ENCODE measurements at regions not wholly inside any gene's neighbourhood (a gene's known extent, or its start where the extent isn't known, plus 50 kb on each side); places are given as distances from the start of the nearest gene placed in this dataset.
"Not testable (repeated sequence)": the region's sequence is repeated elsewhere in the genome, so short reads cannot be mapped to it uniquely, and the experiment has no call there.

DNA sequence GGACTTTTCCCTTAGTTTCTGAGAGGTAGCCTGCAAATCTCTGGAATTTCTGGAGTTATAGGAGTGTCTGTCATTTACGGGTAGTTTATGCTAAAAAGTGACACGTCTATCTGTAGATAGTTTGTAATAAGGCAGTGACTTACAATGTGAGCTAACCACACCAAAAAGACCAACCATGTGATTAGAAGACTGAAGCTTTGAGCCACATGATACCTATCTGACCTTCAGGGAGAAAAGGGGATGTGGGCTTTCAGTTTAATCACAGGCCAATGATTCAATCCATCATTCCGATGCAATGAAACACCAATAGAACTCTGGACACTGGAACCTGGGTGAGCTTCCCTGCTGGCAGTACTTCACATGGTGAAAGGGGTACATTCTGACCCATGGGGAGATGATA, 254.6 kb upstream of the GK2 start:
- ChIA-PET POLR2A (no interaction called here), CTCF (no interaction called here)
- DNase-seq (no peak), ATAC-seq (replicated peaks in 1 of 4) (no peak)
- H3K9me3 Mint-ChIP-seq, result peaks cover 3 to 18% (median 11%) of the 10 kb centered on the region in 3 donors
- WGBS (ENCODE audit: insufficient coverage), result no CpG with 5 or more reads among the region's 3 CpGs
- no peaks in the 10 kb centered on the region for H3K36me3 ChIP-seq (ENCODE audit: control insufficient read depth in 2 of 2, extremely low read depth in 1 of 2, insufficient read depth in 1 of 2, low read length in 1 of 2)
- no peak overlapping the region for H3K4me3 Mint-ChIP-seq
- no peaks in the 10 kb centered on the region for H3K27me3 ChIP-seq (replicated peaks in 1 of 2; ENCODE audit: control insufficient read depth in 2 of 2, extremely low read depth in 1 of 2, insufficient read depth in 2 of 2, low read length in 1 of 2)
- no peaks in the 10 kb centered on the region for H3K4me1 ChIP-seq (ENCODE audit: control insufficient read depth in 1 of 2, extremely low read depth in 1 of 2, insufficient read depth in 2 of 2, low read length in 2 of 2)
- no peak overlapping the region for H3K27ac ChIP-seq (ENCODE audit: low read length)
- H3K9me3 ChIP-seq, result no peaks in the 10 kb centered on the region
- no peaks in the 10 kb centered on the region for H3K4me1 Mint-ChIP-seq
- H3K27me3 Mint-ChIP-seq, result no peaks in the 10 kb centered on the region
- H3K27ac Mint-ChIP-seq, result no peak overlapping the region
- no peaks in the 10 kb centered on the region for H3K36me3 Mint-ChIP-seq
- H3K4me3 ChIP-seq (ENCODE audit: control insufficient read depth in 1 of 2, extremely low read depth in 1 of 2, low read length in 1 of 2), result no peak overlapping the region

DNA sequence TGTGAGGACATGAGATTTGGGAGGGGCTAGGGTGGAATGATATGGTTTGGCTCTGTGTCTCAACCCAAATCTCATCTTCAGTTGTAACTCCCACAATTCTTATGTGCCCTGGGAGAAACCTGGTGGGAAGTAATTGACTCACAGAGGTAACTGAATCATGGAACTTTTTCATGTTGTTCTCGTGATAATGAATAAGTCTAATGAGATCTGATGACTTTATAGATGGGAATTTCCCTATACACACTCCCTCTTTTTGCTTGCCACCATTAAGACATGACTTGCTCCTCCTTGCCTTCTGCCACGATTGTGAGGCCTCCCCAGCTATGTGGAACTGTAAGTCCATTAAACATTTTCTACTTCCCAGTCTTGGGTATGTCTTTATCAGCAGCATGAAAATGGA, 253.2 kb upstream of the GK2 start:
- DNase-seq (no peak), ATAC-seq (replicated peaks in 1 of 4) (no peak)
- Histone ChIP-seq H3K9me3 (no peaks in the 10 kb centered on the region), H3K27me3 (replicated peaks in 1 of 2; ENCODE audit: control insufficient read depth in 2 of 2, extremely low read depth in 1 of 2, insufficient read depth in 2 of 2, low read length in 1 of 2) (no peaks in the 10 kb centered on the region), H3K36me3 (ENCODE audit: control insufficient read depth in 2 of 2, extremely low read depth in 1 of 2, insufficient read depth in 1 of 2, low read length in 1 of 2) (no peaks in the 10 kb centered on the region), H3K4me3 (ENCODE audit: control insufficient read depth in 1 of 2, extremely low read depth in 1 of 2, low read length in 1 of 2) (no peak overlapping the region), H3K27ac (ENCODE audit: low read length) (no peak overlapping the region), H3K4me1 (ENCODE audit: control insufficient read depth in 1 of 2, extremely low read depth in 1 of 2, insufficient read depth in 2 of 2, low read length in 2 of 2) (no peaks in the 10 kb centered on the region)
- POLR2A ChIA-PET, result no interaction called here
- Mint-ChIP-seq H3K27me3 (no peaks in the 10 kb centered on the region), H3K9me3 (peaks cover 3 to 23% (median 11%) of the 10 kb centered on the region in 3 donors), H3K4me1 (no peaks in the 10 kb centered on the region), H3K36me3 (no peaks in the 10 kb centered on the region), H3K4me3 (no peak overlapping the region), H3K27ac (no peak overlapping the region)
- CTCF ChIA-PET, result no interaction called here
- WGBS (ENCODE audit: insufficient coverage), result no CpG with 5 or more reads among the region's 2 CpGs

DNA sequence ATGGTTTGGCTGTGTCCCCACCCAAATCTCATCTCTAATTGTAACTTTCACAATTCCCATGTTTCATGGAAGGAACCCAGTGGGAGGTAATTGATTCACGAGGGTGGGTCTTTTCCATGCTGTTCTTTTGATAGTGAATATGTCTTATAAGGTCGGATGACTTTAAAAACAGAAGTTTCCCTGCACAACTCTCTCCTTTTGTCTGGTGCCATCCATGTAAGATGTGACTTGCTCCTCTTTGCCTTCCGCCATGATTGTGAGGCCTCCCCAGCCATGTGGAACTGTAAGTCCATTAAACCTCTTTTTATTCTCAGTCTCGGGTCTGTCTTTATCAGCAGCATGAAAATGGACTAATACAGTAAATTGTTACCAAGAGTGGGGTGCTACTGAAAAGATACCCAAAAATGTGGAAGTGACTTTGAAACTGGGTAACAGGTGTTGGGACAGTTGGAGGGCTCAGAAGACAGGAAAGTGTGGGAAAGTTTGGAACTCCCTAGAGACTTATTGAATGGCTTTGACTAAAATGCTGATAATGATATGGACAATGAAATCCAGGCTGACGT, 251.4 kb upstream of the GK2 start:
- POLR2A ChIA-PET, H3K4me1 Mint-ChIP-seq: not testable (repeated sequence)

DNA sequence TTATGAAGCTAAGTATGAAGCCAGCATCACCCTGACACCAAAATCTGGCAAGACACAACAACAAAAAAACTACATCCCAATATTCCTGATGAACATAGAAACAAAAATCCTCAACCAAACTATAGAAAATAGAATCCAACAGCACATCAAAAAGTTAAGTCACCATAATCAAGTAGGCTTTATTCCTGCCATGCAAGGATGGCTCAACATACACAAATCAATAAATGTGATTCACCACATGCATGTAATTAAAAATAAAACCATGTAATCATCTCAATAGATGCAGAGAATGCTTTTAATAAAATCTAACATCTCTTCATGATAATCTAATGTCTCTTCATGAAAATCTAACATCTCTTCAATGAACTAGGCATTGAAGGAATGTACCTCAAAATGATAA, 249.4 kb upstream of the GK2 start:
- Mint-ChIP-seq H3K4me3 (no peak overlapping the region), H3K36me3 (no peaks in the 10 kb centered on the region), H3K9me3 (peaks cover 3 to 23% (median 11%) of the 10 kb centered on the region in 3 donors), H3K4me1 (no peaks in the 10 kb centered on the region), H3K27ac (no peak overlapping the region), H3K27me3 (no peaks in the 10 kb centered on the region)
- no peak for ATAC-seq (replicated peaks in 1 of 4)
- H3K4me1 ChIP-seq (ENCODE audit: control insufficient read depth in 1 of 2, extremely low read depth in 1 of 2, insufficient read depth in 2 of 2, low read length in 2 of 2), result no peaks in the 10 kb centered on the region
- no peaks in the 10 kb centered on the region for H3K9me3 ChIP-seq
- H3K27me3 ChIP-seq (replicated peaks in 1 of 2; ENCODE audit: control insufficient read depth in 2 of 2, extremely low read depth in 1 of 2, insufficient read depth in 2 of 2, low read length in 1 of 2), result no peaks in the 10 kb centered on the region
- no peak overlapping the region for H3K27ac ChIP-seq (ENCODE audit: low read length)
- no peak overlapping the region for H3K4me3 ChIP-seq (ENCODE audit: control insufficient read depth in 1 of 2, extremely low read depth in 1 of 2, low read length in 1 of 2)
- H3K36me3 ChIP-seq (ENCODE audit: control insufficient read depth in 2 of 2, extremely low read depth in 1 of 2, insufficient read depth in 1 of 2, low read length in 1 of 2), result no peaks in the 10 kb centered on the region
- CTCF ChIA-PET, result no interaction called here
- POLR2A ChIA-PET, result no interaction called here
- no peak for DNase-seq

More for the DNA sequence above, 251.4 kb upstream of the GK2 start:
- H3K27ac ChIP-seq (ENCODE audit: low read length); H3K36me3 Mint-ChIP-seq; H3K4me3 ChIP-seq (ENCODE audit: control insufficient read depth in 1 of 2, extremely low read depth in 1 of 2, low read length in 1 of 2); CTCF ChIA-PET; H3K36me3 ChIP-seq (ENCODE audit: control insufficient read depth in 2 of 2, extremely low read depth in 1 of 2, insufficient read depth in 1 of 2, low read length in 1 of 2); H3K27ac Mint-ChIP-seq; H3K9me3 ChIP-seq; ATAC-seq (replicated peaks in 1 of 4); H3K27me3 Mint-ChIP-seq; H3K4me3 Mint-ChIP-seq; H3K4me1 ChIP-seq (ENCODE audit: control insufficient read depth in 1 of 2, extremely low read depth in 1 of 2, insufficient read depth in 2 of 2, low read length in 2 of 2); H3K27me3 ChIP-seq (replicated peaks in 1 of 2; ENCODE audit: control insufficient read depth in 2 of 2, extremely low read depth in 1 of 2, insufficient read depth in 2 of 2, low read length in 1 of 2); DNase-seq: not testable (repeated sequence)
- WGBS (ENCODE audit: insufficient coverage), result 0% methylated on average over 1 of the region's 5 CpGs
- H3K9me3 Mint-ChIP-seq, result peaks cover 3 to 23% (median 11%) of the 10 kb centered on the region in 3 donors

DNA sequence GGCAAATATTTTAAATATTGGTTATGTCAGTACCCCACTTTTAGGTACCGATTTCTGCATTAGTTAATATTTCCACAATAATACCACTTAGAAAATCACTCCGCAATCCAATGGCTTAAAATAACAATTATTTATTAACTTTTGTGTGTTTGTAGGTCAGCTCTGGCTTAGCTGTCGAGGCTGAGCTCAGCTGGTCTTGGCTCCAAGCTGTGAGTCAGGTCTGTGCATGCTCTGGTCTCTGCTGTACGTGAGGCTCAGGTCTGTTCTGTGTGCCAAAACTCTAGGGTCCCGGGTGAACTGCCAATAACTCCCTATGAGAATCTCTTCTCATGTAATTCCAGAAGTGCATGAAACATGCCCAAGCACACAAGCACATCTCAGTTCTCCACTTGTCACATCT, 245.8 kb upstream of the GK2 start:
- Histone ChIP-seq H3K27me3 (replicated peaks in 1 of 2; ENCODE audit: control insufficient read depth in 2 of 2, extremely low read depth in 1 of 2, insufficient read depth in 2 of 2, low read length in 1 of 2) (no peaks in the 10 kb centered on the region), H3K9me3 (no peaks in the 10 kb centered on the region), H3K27ac (ENCODE audit: low read length) (no peak overlapping the region), H3K36me3 (ENCODE audit: control insufficient read depth in 2 of 2, extremely low read depth in 1 of 2, insufficient read depth in 1 of 2, low read length in 1 of 2) (no peaks in the 10 kb centered on the region), H3K4me3 (ENCODE audit: control insufficient read depth in 1 of 2, extremely low read depth in 1 of 2, low read length in 1 of 2) (no peak overlapping the region), H3K4me1 (ENCODE audit: control insufficient read depth in 1 of 2, extremely low read depth in 1 of 2, insufficient read depth in 2 of 2, low read length in 2 of 2) (no peaks in the 10 kb centered on the region)
- ChIA-PET CTCF (no interaction called here), POLR2A (no interaction called here)
- DNase-seq (no peak), ATAC-seq (replicated peaks in 1 of 4) (no peak)
- peaks cover under 1 to 13% (median 3%) of the 10 kb centered on the region in 3 donors for H3K9me3 Mint-ChIP-seq
- no peaks in the 10 kb centered on the region for H3K27me3 Mint-ChIP-seq
- no peak overlapping the region for H3K27ac Mint-ChIP-seq
- WGBS (ENCODE audit: insufficient coverage), result 79% methylated on average over 3 of the region's 5 CpGs
- no peaks in the 10 kb centered on the region for H3K4me1 Mint-ChIP-seq
- H3K36me3 Mint-ChIP-seq, result no peaks in the 10 kb centered on the region
- no peak overlapping the region for H3K4me3 Mint-ChIP-seq

DNA sequence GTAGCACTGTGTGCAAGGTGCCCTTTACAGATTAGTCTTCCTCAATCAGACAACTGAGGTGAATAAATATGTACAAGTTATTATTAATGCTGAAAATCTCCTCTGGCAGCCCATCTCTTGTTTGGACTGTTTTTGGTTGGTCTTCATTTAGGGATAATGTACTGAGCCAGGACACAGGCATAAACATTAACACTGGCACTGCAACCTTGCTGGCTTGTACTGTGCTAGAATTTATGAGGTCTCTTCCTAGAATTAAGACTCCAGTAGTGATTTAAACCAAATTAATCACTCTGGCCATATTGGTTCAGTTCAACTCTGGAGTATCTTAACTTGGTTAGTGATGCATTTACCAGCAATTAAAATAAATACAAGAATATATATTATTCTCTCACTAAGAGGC, 244.7 kb upstream of the GK2 start:
- Histone ChIP-seq H3K4me1 (ENCODE audit: control insufficient read depth in 1 of 2, extremely low read depth in 1 of 2, insufficient read depth in 2 of 2, low read length in 2 of 2) (no peaks in the 10 kb centered on the region), H3K9me3 (no peaks in the 10 kb centered on the region), H3K36me3 (ENCODE audit: control insufficient read depth in 2 of 2, extremely low read depth in 1 of 2, insufficient read depth in 1 of 2, low read length in 1 of 2) (no peaks in the 10 kb centered on the region), H3K4me3 (ENCODE audit: control insufficient read depth in 1 of 2, extremely low read depth in 1 of 2, low read length in 1 of 2) (no peak overlapping the region), H3K27ac (ENCODE audit: low read length) (no peak overlapping the region), H3K27me3 (replicated peaks in 1 of 2; ENCODE audit: control insufficient read depth in 2 of 2, extremely low read depth in 1 of 2, insufficient read depth in 2 of 2, low read length in 1 of 2) (no peaks in the 10 kb centered on the region)
- ChIA-PET POLR2A (no interaction called here), CTCF (no interaction called here)
- no peak for DNase-seq
- Mint-ChIP-seq H3K4me1 (no peaks in the 10 kb centered on the region), H3K4me3 (no peak overlapping the region), H3K9me3 (peaks cover 0 to 6% (median 0%) of the 10 kb centered on the region in 3 donors), H3K27me3 (no peaks in the 10 kb centered on the region), H3K36me3 (no peaks in the 10 kb centered on the region), H3K27ac (no peak overlapping the region)
- no peak for ATAC-seq (replicated peaks in 1 of 4)

DNA sequence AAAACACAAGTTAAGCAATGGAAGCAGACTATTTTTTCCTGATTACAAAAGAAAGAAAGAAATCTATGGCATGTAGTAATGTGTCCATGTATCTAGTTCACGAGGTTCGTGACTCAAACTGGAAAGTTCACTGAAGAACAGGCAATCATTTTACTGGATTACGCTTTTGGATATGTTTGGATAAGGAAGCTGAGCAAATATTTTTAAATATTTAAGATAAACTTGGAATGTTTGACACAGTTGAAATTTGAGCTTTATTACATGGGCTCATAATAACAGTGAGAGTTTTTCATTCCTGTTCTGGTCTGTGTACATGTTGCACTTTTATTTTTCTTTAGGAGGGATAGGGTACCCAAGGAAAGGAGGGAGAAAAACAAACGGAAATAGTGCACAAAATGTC, 244.2 kb upstream of the GK2 start:
- Histone ChIP-seq H3K4me3 (ENCODE audit: control insufficient read depth in 1 of 2, extremely low read depth in 1 of 2, low read length in 1 of 2) (no peak overlapping the region), H3K9me3 (no peaks in the 10 kb centered on the region), H3K27ac (ENCODE audit: low read length) (no peak overlapping the region), H3K27me3 (replicated peaks in 1 of 2; ENCODE audit: control insufficient read depth in 2 of 2, extremely low read depth in 1 of 2, insufficient read depth in 2 of 2, low read length in 1 of 2) (no peaks in the 10 kb centered on the region), H3K4me1 (ENCODE audit: control insufficient read depth in 1 of 2, extremely low read depth in 1 of 2, insufficient read depth in 2 of 2, low read length in 2 of 2) (no peaks in the 10 kb centered on the region), H3K36me3 (ENCODE audit: control insufficient read depth in 2 of 2, extremely low read depth in 1 of 2, insufficient read depth in 1 of 2, low read length in 1 of 2) (no peaks in the 10 kb centered on the region)
- WGBS (ENCODE audit: insufficient coverage), result 65% methylated on average over 2 of the region's 4 CpGs
- H3K36me3 Mint-ChIP-seq, result no peaks in the 10 kb centered on the region
- POLR2A ChIA-PET, result no interaction called here
- H3K4me1 Mint-ChIP-seq, result no peaks in the 10 kb centered on the region
- ATAC-seq (replicated peaks in 1 of 4) (no peak), DNase-seq (no peak)
- H3K9me3 Mint-ChIP-seq, result peaks cover 0 to 2% (median 0%) of the 10 kb centered on the region in 3 donors
- H3K27me3 Mint-ChIP-seq, result no peaks in the 10 kb centered on the region
- no peak overlapping the region for H3K27ac Mint-ChIP-seq
- CTCF ChIA-PET, result no interaction called here
- H3K4me3 Mint-ChIP-seq, result no peak overlapping the region

Measured in T-cell (primary cell).